ENCODE measurements at regions not wholly inside any gene's neighbourhood (a gene's known extent, or its start where the extent isn't known, plus 50 kb on each side); places are given as distances from the start of the nearest gene placed in this dataset.

- DNase-seq (ENCODE audit: extremely low read depth, insufficient read length): no peak
- no peaks in the 10 kb centered on the region for H3K27me3 ChIP-seq (replicated peaks; ENCODE audit: control insufficient read depth, insufficient read depth, low read length)
- H3K4me3 ChIP-seq (replicated peaks; ENCODE audit: low read depth, low read length): no peak overlapping the region
- no peaks in the 10 kb centered on the region for H3K36me3 ChIP-seq (ENCODE audit: control insufficient read depth, insufficient read depth, low read length)
- no peak for TF ChIP-seq CTCF (IDR thresholded peaks at IDR 0.05; ENCODE audit: insufficient read depth, low read length, poor library complexity, severe bottlenecking)
Measured at GRCh38 chr12:69118516-69118915, 120.9 kb upstream of the CPSF6 start.

GRCh38 chr12:69119770-69120169, 119.6 kb upstream of the CPSF6 start:
- H3K27me3 ChIP-seq (replicated peaks; ENCODE audit: control insufficient read depth, insufficient read depth, low read length): no peaks in the 10 kb centered on the region
- no peak overlapping the region for H3K4me3 ChIP-seq (replicated peaks; ENCODE audit: low read depth, low read length)
- H3K36me3 ChIP-seq (ENCODE audit: control insufficient read depth, insufficient read depth, low read length): no peaks in the 10 kb centered on the region
- TF ChIP-seq CTCF (IDR thresholded peaks at IDR 0.05; ENCODE audit: insufficient read depth, low read length, poor library complexity, severe bottlenecking): no peak
- DNase-seq (ENCODE audit: extremely low read depth, insufficient read length): no peak

GRCh38 chr12:69120354-69120753, 119.0 kb upstream of the CPSF6 start:
- no peaks in the 10 kb centered on the region for H3K27me3 ChIP-seq (replicated peaks; ENCODE audit: control insufficient read depth, insufficient read depth, low read length)
- no peak for TF ChIP-seq CTCF (IDR thresholded peaks at IDR 0.05; ENCODE audit: insufficient read depth, low read length, poor library complexity, severe bottlenecking)
- no peak for DNase-seq (ENCODE audit: extremely low read depth, insufficient read length)
- H3K4me3 ChIP-seq (replicated peaks; ENCODE audit: low read depth, low read length): no peak overlapping the region
- H3K36me3 ChIP-seq (ENCODE audit: control insufficient read depth, insufficient read depth, low read length): no peaks in the 10 kb centered on the region

- H3K36me3 ChIP-seq (ENCODE audit: control insufficient read depth, insufficient read depth, low read length): no peaks in the 10 kb centered on the region
- DNase-seq (ENCODE audit: extremely low read depth, insufficient read length): no peak
- TF ChIP-seq CTCF (IDR thresholded peaks at IDR 0.05; ENCODE audit: insufficient read depth, low read length, poor library complexity, severe bottlenecking): no peak
- H3K4me3 ChIP-seq (replicated peaks; ENCODE audit: low read depth, low read length): no peak overlapping the region
- H3K27me3 ChIP-seq (replicated peaks; ENCODE audit: control insufficient read depth, insufficient read depth, low read length): no peaks in the 10 kb centered on the region
Measured at GRCh38 chr12:69123311-69123710, 116.1 kb upstream of the CPSF6 start.

GRCh38 chr12:69123919-69124638, 115.3 kb upstream of the CPSF6 start:
- Histone ChIP-seq H3K27me3 (replicated peaks; ENCODE audit: control insufficient read depth, insufficient read depth, low read length) (no peaks in the 10 kb centered on the region), H3K4me3 (replicated peaks; ENCODE audit: low read depth, low read length) (no peak overlapping the region), H3K36me3 (ENCODE audit: control insufficient read depth, insufficient read depth, low read length) (no peaks in the 10 kb centered on the region)
- no peak for DNase-seq (ENCODE audit: extremely low read depth, insufficient read length)
- TF ChIP-seq CTCF (IDR thresholded peaks at IDR 0.05; ENCODE audit: insufficient read depth, low read length, poor library complexity, severe bottlenecking): no peak

GRCh38 chr12:69129017-69129416, 110.4 kb upstream of the CPSF6 start:
- H3K4me3 ChIP-seq (replicated peaks; ENCODE audit: low read depth, low read length): no peak overlapping the region
- TF ChIP-seq CTCF (IDR thresholded peaks at IDR 0.05; ENCODE audit: insufficient read depth, low read length, poor library complexity, severe bottlenecking): no peak
- H3K27me3 ChIP-seq (replicated peaks; ENCODE audit: control insufficient read depth, insufficient read depth, low read length): no peaks in the 10 kb centered on the region; the same call in 1 of the 2 replicates
- no peak for DNase-seq (ENCODE audit: extremely low read depth, insufficient read length)
- H3K36me3 ChIP-seq (ENCODE audit: control insufficient read depth, insufficient read depth, low read length): no peaks in the 10 kb centered on the region
